SKM-1 treated with dmso at 0.1 percent for 144 hours (cell line): ENCODE measurements at regions not wholly inside any gene's neighbourhood (a gene's known extent, or its start where the extent isn't known, plus 50 kb on each side); places are given as distances from the start of the nearest gene placed in this dataset.
A peak's percentile ranks its signal among the peaks of the same experiment; 100 is the strongest.

Experiments
- DNase-seq: peaks from one replicate; lab custom pipeline; 2025; ENCODE audit not compliant: unreplicated experiment; lab: John Stamatoyannopoulos, UW

- no peak for DNase-seq
These were observed 69.8 kb upstream of the TMEM33 start for GRCh38 chr4:41865306-41865980.

DNA sequence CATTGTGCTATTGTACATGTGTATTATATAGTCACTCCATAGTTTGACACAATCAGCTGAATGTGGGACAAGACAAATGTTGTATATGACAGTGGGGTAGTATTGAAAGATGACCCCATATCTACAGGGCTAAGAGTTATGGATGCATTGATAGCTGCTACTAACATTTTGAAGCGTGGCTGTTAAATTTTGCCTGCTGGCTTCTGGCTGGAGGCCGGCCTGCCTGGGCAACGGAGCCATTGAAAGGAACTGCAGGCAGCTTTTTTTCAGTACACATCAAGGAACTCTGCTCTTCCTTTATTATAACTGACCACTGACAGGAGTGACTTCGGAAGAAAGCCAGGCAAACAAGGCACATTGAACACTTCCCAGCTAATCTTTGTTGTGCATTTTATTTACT lies 76.1 kb upstream of the TMEM33 start:
- DNase-seq: no peak

- DNase-seq: no peak
These were observed 78.0 kb upstream of the TMEM33 start for GRCh38 chr4:41857226-41857641.

DNA sequence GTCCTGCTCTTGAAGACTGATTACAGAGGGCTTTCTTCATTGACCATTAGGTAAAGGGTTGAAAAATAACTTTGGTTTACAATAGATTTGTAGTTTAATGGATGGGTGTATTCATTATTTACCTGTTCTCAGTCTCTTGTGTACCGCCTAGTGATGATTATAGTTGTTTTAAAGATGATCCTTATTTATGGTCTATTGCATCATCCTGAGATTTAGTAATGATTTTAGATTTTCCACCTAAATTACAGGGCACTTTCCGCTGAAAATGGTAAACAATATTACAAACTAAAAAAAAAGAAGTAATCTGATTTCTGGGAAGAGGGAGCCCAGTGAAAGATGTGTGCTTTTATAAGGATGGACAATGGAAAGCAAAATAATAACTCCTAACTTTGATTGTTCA lies 78.4 kb upstream of the TMEM33 start:
- DNase-seq: no peak

DNA sequence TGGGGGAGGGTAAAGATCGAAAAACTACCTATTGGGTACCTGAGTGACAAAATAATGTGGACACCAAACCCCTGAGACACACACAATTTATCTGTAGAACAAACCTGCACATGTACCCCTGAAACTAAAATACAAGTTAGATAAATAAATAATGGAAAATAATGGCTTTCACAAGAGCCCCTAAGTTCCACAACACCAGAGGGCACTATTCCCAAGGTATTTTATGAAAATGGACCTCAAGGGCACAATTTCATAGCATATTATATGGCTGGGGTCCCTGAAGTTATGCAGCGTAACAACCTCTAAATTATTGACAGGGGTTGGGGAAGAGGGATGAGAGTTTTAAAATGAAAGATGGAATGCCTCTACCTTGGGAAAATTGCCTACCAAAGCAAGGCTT lies 81.3 kb upstream of the TMEM33 start:
- no peak for DNase-seq

GRCh38 chr4:41852229-41852628 lies 83.0 kb upstream of the TMEM33 start:
- DNase-seq: no peak

- DNase-seq: no peak
These were observed 83.6 kb upstream of the TMEM33 start for GRCh38 chr4:41851621-41852020.

- DNase-seq: no peak
These were observed 90.9 kb upstream of the TMEM33 start for GRCh38 chr4:41844327-41844726.

DNA sequence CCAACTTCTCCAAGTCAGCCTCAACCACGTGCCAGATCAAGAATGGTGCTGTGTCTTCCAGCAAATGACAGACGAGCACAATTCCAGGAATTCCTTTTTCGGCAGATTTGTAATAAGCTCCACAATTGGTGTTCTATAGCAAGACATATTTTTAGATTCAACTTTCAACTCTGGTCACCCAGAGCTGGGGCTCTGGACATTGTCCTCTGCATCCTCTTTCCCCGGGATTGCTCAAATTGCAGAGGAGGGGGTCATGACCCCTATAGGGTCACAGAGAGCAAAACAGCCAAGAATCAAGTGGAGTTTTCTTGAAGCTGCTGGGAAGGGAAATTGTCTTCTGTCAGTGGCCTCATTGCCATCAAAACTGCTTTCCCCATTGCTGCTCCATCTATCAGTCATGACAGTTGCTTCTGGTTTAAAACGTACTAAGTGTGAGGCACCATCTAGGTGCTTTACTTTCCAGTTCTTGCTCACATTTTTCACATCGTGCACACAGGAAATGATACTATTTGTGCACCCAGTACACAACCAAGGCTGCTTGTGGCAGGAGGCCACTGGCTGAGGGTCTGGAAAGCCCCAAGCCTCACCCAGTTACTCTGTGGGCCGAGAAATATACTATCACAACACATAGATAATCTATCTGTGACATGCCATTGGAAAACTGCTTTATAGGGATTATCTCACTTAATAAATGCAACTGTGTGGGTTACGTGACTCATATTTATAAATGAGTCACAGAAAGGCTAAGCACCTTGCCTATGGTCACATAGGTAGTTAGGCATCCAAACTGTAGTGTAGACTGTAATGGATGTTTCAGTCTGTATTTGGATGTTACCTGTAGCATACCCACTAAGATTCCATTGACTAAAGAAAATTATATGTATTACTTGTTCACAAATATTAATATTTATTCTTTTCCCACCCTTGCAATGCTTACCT lies 91.7 kb upstream of the PHOX2B start:
- no peak for DNase-seq

DNA sequence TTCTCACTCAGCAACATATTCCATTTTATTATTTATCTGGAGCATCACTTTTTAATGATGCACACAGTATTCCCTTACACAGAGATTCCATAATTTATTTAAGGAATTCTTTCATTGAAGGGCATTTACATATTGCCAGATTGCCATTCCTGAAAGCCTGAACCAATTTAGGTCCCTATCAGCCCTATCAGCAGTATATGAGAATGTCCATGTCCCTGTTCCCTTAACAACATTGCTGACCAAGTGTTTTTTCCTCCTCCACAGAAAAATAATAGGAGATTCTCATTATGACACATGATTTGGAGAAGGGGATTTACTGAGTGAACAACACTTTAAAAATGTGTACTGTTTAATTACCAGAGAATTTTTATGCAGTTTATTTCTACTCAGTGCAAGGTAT lies 90.1 kb upstream of the PHOX2B start:
- DNase-seq: no peak

GRCh38 chr4:41835321-41835995 lies 86.9 kb upstream of the PHOX2B start:
- DNase-seq: no peak

- peak; percentile 29 for DNase-seq
These were observed 84.4 kb upstream of the PHOX2B start for GRCh38 chr4:41832961-41833360.

- no peak for DNase-seq
These were observed 73.8 kb upstream of the PHOX2B start for GRCh38 chr4:41822325-41822724.

- no peak for DNase-seq
These were observed 71.9 kb upstream of the PHOX2B start for GRCh38 chr4:41820473-41820872.

DNA sequence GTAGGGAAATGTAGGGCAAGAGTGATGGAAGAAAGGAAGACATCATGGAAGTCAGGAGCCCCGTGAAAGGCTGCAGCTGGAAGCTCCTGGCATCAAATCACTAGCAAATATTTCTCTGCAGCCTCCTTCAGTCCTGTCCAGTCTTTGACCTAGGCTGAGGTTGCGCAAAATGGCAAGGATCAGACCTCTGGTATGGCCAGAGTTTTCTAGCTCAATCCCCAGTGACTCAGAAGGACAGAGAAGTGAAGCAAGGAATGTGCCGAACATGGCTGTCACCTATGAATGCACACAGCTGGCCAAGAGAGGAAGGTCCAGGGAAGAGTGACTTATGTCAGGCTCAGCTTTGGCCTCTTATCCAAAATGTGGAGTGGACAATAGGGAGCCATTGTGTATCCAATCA lies 71.1 kb upstream of the PHOX2B start:
- DNase-seq: no peak

DNA sequence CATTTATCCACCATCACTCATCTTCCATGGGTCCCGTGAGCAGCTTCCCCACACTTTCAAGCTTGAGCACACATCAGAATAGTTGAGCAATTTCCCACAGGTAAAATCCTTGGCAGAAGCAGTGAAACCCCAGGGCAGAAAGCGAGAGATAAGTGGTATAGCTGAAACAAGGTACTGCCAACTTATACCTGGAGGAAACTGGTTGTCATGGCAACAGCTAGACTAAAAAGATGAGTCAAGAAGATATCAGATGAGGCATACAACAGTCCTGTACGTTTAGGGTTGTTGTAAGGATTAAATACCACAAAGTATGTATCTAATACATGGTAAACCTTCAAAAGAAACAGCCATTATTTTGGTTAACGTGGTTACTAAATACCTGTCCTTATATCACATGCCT lies 66.9 kb upstream of the PHOX2B start:
- DNase-seq: no peak

DNA sequence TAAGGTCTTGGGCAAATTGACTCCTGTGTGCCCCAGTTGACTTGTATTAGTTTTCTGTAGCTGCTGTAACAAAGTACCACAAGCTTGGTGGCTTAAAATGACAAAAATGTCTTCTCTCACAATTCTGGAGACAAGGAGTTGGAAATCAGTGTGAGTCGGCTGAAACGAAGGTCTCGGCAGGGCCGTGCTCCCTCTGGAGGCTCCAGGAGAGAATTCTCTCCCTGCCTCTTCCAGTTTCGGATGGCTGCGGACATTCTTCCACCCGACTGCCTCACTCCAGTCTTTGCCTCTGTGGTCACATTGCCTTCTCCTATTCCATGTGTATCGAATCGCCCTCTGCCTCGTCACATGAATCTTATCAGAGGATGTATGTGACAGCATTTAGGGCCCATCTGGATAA lies 66.0 kb upstream of the PHOX2B start:
- DNase-seq: no peak

GRCh38 chr4:41806807-41807206 lies 58.3 kb upstream of the PHOX2B start:
- no peak for DNase-seq

GRCh38 chr4:41802590-41802989 lies 54.1 kb upstream of the PHOX2B start:
- no peak for DNase-seq

DNA sequence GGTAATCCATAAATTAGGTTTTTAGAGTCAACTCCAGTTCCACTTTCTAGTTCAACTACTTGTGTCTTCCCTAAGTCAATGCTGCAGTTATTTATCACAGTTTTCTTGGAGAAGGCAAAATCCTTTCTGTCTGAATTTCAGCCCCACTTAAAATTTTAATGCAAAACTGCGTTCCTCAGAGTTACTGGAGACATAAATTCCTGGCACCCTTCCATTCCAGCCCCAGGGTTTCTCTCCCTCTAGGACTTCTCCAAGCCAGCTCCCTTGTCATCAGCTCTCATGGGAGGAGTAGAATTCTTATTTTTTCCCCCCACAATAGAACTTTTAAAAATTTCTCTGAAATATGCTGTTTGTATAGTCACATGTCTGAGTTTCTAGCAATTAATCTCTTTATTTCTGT lies 50.6 kb upstream of the PHOX2B start:
- DNase-seq: no peak
